ENCODE measurements at regions not wholly inside any gene's neighbourhood (a gene's known extent, or its start where the extent isn't known, plus 50 kb on each side); places are given as distances from the start of the nearest gene placed in this dataset.
A peak's percentile ranks its signal among the peaks of the same experiment; 100 is the strongest.

DNA sequence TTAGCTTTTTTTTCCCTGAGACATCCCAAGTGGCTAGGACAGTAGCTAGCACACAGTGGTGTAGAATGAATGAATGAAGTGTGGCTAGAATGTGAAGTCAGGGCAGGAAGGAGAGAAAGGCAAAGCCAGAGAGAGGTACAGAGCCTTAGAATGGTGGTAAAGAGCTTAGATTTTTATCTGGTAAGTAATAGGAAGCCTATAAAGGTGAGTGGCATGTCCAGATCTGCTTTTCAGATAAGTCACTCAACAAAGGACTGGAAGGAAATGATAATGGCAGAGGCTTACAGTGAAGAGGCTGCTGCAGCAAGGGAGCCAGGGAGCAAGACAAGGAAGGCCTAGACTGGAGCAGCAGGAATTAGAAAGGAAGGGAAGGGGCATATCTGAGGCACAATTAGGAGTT lies 96.0 kb upstream of the PRDM1 start:
- Histone ChIP-seq H3K9me3 (ENCODE audit: control insufficient read depth, low read depth, low read length) (no peaks in the 10 kb centered on the region), H3K27me3 (ENCODE audit: control insufficient read depth, insufficient read depth, low read length) (peaks cover 100% of the 10 kb centered on the region), H3K27ac (ENCODE audit: low read length) (no peak overlapping the region), H3K36me3 (ENCODE audit: control insufficient read depth, low read depth, low read length) (no peaks in the 10 kb centered on the region), H3K4me1 (ENCODE audit: control insufficient read depth, low read depth, low read length) (peaks cover 16% of the 10 kb centered on the region), H3K9ac (ENCODE audit: low read length) (no peak overlapping the region), H3K4me3 (ENCODE audit: low read length) (no peak overlapping the region)

DNA sequence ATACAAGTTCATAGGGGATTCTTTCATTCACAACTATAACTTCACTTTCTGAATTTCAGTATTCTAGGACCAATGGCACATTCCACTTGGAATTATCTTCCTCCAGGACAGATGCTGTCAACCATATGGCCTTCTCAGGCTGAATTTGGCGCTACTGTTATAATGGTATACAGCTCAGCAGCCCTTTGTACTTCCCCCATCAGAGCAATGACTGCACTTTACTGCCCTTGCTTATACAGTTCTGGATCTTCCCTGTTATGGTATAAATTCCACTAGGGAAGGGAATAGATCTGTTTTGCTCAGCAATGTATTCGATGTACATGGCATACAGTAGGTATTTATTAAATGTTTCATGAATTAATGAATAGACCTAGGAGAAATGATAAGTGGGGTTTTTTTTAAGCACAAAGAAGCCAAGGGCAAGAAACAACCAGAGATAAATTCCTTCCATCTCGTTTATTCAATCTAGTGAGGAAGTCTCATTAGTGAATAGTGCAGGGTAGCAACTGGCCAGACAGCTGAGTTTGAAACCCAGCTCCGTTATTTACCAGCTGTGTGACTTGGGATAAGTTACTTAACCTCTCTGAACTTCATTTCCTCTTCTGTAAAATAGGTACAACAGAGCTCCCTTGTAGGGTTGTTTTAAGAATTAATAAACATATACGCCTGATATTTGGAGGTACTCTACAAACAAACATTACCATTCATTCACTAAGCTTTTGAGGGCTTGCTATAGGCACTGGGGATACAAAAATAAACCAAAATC lies 97.1 kb upstream of the PRDM1 start:
- H3K4me3 ChIP-seq (ENCODE audit: low read length) = no peak overlapping the region
- no peak overlapping the region for H3K27ac ChIP-seq (ENCODE audit: low read length)
- H3K9ac ChIP-seq (ENCODE audit: low read length) = no peak overlapping the region
- peaks cover 14% of the 10 kb centered on the region for H3K4me1 ChIP-seq (ENCODE audit: control insufficient read depth, low read depth, low read length)
- H3K9me3 ChIP-seq (ENCODE audit: control insufficient read depth, low read depth, low read length) = no peaks in the 10 kb centered on the region
- no peaks in the 10 kb centered on the region for H3K36me3 ChIP-seq (ENCODE audit: control insufficient read depth, low read depth, low read length)
- H3K27me3 ChIP-seq (ENCODE audit: control insufficient read depth, insufficient read depth, low read length) = peaks cover 100% of the 10 kb centered on the region

DNA sequence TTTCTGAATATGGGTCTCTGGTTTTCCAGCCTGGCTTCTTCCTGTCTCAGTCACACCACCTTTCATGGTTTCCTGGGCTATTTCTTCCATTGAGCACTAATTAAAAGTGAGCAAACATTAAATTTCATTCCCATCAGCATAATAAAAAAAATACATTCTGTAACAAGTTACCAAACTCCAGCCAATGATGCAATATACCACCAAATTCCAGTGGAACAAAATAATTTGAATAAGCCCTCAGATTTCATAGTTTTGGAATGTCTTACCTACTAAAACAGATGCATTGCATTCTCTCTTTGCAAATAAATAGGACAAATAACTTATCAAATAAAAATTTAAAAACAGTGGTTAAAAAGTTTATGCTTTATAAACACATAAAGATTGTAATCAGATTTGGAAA lies 97.8 kb upstream of the PRDM1 start:
- Histone ChIP-seq H3K9ac (ENCODE audit: low read length) (no peak overlapping the region), H3K4me1 (ENCODE audit: control insufficient read depth, low read depth, low read length) (peaks cover 8% of the 10 kb centered on the region), H3K36me3 (ENCODE audit: control insufficient read depth, low read depth, low read length) (no peaks in the 10 kb centered on the region), H3K9me3 (ENCODE audit: control insufficient read depth, low read depth, low read length) (no peaks in the 10 kb centered on the region), H3K4me3 (ENCODE audit: low read length) (no peak overlapping the region), H3K27ac (ENCODE audit: low read length) (no peak overlapping the region), H3K27me3 (ENCODE audit: control insufficient read depth, insufficient read depth, low read length) (peaks cover 93% of the 10 kb centered on the region)

DNA sequence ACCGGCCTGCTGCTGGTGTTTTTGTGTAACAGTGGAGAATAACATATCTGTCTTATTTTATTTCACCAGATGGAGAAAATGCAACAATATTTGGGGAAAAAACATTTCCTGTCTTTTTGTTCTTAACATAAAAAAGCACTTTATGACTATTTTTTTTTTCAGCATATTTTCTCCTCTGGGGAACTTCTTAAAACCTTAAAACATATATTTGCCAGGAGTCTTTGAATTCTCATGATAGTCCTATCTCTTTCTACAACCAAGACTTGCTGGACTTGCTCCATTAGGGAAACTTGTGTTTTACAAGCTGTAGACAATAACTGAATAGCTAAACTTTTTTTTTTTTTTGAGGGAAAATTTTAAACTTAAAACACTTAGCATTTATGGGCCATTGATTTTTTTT lies 98.6 kb upstream of the PRDM1 start:
- H3K4me1 ChIP-seq (ENCODE audit: control insufficient read depth, low read depth, low read length) = no peaks in the 10 kb centered on the region
- no peak overlapping the region for H3K4me3 ChIP-seq (ENCODE audit: low read length)
- no peak overlapping the region for H3K27ac ChIP-seq (ENCODE audit: low read length)
- no peak overlapping the region for H3K9ac ChIP-seq (ENCODE audit: low read length)
- H3K9me3 ChIP-seq (ENCODE audit: control insufficient read depth, low read depth, low read length) = no peaks in the 10 kb centered on the region
- H3K27me3 ChIP-seq (ENCODE audit: control insufficient read depth, insufficient read depth, low read length) = peaks cover 85% of the 10 kb centered on the region
- no peaks in the 10 kb centered on the region for H3K36me3 ChIP-seq (ENCODE audit: control insufficient read depth, low read depth, low read length)

DNA sequence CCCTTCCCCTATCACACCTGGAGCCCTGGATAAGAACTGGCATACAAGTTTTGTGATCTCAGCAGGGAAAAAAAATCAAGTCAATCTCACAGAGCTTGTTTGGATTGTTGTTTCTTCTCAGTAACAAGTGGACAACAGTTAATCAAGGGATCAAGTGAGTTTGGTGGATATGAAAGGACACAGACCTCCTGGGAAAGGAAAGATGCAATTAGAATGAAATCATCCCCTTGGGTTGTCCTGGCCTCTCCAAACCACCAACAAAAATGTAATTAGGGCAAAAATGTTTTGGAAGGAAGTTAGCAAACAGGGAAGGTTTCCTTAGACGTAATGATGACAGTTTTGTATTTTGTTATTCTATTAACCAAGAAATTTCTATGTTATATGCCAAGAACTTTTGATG lies 99.1 kb upstream of the PRDM1 start:
- Histone ChIP-seq H3K9ac (ENCODE audit: low read length) (no peak overlapping the region), H3K27ac (ENCODE audit: low read length) (no peak overlapping the region), H3K4me3 (ENCODE audit: low read length) (peak overlapping the region; percentile 55), H3K36me3 (ENCODE audit: control insufficient read depth, low read depth, low read length) (no peaks in the 10 kb centered on the region), H3K9me3 (ENCODE audit: control insufficient read depth, low read depth, low read length) (no peaks in the 10 kb centered on the region), H3K4me1 (ENCODE audit: control insufficient read depth, low read depth, low read length) (no peaks in the 10 kb centered on the region), H3K27me3 (ENCODE audit: control insufficient read depth, insufficient read depth, low read length) (peaks cover 80% of the 10 kb centered on the region)

DNA sequence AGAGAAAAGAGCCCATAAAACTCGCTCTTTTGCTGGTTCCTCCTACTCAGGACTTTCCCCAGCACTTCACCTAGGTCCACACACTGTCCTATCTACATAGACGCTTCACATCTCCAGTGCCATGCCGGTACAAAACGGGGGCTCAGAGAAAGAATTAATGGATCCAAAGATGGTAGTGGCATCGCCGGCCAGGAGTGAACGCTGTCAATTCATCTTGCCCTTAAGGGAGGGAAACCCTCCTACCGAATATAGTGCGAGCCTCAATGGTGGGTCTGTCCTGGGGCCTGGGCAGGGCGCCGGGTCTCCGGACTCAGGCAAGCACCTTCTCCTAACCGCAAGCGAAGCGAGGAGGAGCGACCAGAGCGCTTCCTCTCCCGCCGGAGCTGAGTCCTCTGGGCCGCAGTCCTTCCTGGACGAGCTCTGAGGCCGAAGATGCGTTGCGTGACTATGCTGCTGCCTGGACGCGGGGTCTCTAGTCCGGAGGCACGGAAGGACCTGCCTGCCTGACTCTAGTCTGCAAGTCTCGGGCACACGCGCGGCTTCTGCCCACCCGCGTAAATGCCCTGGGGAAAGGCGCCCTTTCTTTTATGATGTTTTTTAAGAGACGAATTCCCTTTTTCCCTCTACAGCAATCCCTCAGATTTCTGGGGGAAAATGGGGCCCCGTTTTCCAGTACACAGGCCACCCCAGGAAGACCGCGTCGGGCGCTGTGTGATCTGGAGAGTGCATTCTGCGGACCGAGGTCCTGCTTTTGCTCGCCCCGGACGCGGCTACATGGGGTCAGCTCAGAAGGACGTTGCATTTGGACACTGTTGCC lies 100.1 kb upstream of the PRDM1 start:
- Histone ChIP-seq H3K9me3 (ENCODE audit: control insufficient read depth, low read depth, low read length) (no peaks in the 10 kb centered on the region), H3K36me3 (ENCODE audit: control insufficient read depth, low read depth, low read length) (no peaks in the 10 kb centered on the region), H3K9ac (ENCODE audit: low read length) (no peak overlapping the region), H3K4me1 (ENCODE audit: control insufficient read depth, low read depth, low read length) (no peaks in the 10 kb centered on the region), H3K4me3 (ENCODE audit: low read length) (peak overlapping the region; percentile 55), H3K27ac (ENCODE audit: low read length) (no peak overlapping the region), H3K27me3 (ENCODE audit: control insufficient read depth, insufficient read depth, low read length) (peaks cover 70% of the 10 kb centered on the region)

DNA sequence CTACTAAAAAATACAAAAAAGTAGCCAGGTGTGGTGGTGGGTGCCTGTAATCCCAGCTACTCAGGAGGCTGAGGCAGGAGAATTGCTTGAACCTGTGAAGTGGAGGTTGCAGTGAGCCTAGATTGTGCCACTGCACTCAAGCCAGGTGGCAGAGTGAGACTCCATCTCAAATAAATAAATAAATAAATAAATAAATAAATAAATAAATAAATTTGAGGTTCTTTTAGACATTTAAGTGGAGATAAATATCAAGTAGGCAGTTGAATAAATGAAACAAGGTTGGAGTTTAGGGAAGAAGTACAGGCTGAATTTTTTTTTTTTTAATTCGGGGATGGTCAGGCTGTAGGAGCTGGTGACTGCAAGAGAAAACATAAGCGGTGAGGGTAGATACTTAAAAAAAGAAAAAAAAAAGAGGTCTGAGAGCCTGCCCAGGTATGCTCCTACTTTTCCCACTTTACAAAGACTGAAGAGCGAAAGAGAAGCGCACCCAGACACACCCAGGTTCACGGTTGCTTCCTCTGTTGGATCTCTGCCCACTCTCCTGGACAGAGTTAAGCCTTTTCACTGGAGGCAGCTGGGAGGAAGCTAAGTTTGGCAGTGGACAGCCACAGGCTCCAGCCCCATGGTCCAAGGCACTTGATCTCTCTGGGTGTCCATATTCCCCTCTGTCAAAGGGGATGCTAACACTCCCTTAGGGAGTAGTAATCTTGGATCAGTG lies 100.9 kb upstream of the PRDM1 start:
- H3K9me3 ChIP-seq (ENCODE audit: control insufficient read depth, low read depth, low read length) = no peaks in the 10 kb centered on the region
- no peaks in the 10 kb centered on the region for H3K36me3 ChIP-seq (ENCODE audit: control insufficient read depth, low read depth, low read length)
- H3K4me3 ChIP-seq (ENCODE audit: low read length) = peak overlapping the region; percentile 55
- H3K27me3 ChIP-seq (ENCODE audit: control insufficient read depth, insufficient read depth, low read length) = peaks cover 63% of the 10 kb centered on the region
- H3K9ac ChIP-seq (ENCODE audit: low read length) = no peak overlapping the region
- H3K27ac ChIP-seq (ENCODE audit: low read length) = no peak overlapping the region
- H3K4me1 ChIP-seq (ENCODE audit: control insufficient read depth, low read depth, low read length) = no peaks in the 10 kb centered on the region

DNA sequence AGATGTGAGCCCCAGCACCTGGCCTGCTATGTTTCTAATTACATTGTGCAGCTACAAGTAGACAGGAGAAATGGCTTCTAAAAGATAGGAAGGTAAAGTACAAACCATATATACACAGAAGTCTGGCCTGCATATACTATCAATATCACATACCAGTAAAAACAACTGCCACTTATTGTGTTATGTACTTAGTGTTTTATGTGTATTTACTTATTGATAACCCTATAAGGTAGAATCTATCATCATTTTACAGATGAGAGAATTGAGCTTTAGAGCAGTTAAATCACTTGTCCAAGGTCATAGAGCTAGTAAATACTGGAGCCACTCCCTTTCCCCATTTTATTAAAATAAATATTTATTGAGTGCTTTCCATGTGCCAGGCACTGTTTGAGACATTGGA lies 102.4 kb upstream of the PRDM1 start:
- H3K9me3 ChIP-seq (ENCODE audit: control insufficient read depth, low read depth, low read length) = no peaks in the 10 kb centered on the region
- H3K4me3 ChIP-seq (ENCODE audit: low read length) = no peak overlapping the region
- H3K27ac ChIP-seq (ENCODE audit: low read length) = no peak overlapping the region
- H3K9ac ChIP-seq (ENCODE audit: low read length) = no peak overlapping the region
- no peaks in the 10 kb centered on the region for H3K4me1 ChIP-seq (ENCODE audit: control insufficient read depth, low read depth, low read length)
- peaks cover 48% of the 10 kb centered on the region for H3K27me3 ChIP-seq (ENCODE audit: control insufficient read depth, insufficient read depth, low read length)
- no peaks in the 10 kb centered on the region for H3K36me3 ChIP-seq (ENCODE audit: control insufficient read depth, low read depth, low read length)

DNA sequence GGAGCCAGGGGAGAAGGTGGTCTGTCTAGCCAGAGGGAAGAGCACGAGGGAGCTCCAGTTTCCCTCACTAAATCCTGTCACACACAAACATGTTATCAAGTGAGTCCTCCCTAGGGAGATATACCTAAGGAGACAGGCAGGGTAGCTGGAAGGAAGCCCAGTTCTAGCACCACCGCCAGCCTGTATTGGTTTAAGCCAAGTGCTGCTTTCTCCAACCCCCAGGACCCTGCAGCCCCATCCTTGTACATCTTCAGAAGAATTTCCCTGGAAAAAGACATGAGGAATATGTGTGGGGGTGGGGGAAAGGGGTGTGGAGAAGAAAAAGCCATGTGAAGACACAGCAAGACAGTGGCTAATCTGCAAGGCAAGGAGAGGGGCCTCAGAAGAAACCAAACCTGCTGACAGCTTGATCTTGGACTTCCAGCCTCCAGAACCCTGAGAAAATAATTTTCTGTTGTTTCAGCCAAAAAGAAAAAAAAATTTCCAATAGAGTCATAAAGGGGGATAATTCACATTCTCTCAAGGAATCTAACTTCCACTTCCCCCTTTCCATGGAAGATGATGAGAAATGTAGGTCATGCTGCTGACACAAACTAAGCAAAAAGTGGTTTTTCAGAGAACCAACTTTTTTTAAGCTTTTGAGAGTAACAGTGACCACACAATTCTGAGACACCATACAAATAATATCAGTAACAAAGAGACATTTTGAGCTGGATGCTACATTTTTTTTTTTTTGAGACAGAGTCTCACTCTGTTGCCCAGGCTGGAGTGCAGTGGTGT lies 103.2 kb upstream of the PRDM1 start:
- H3K27me3 ChIP-seq (ENCODE audit: control insufficient read depth, insufficient read depth, low read length) = peaks cover 40% of the 10 kb centered on the region
- H3K4me3 ChIP-seq (ENCODE audit: low read length) = no peak overlapping the region
- no peaks in the 10 kb centered on the region for H3K36me3 ChIP-seq (ENCODE audit: control insufficient read depth, low read depth, low read length)
- no peak overlapping the region for H3K9ac ChIP-seq (ENCODE audit: low read length)
- no peaks in the 10 kb centered on the region for H3K4me1 ChIP-seq (ENCODE audit: control insufficient read depth, low read depth, low read length)
- no peaks in the 10 kb centered on the region for H3K9me3 ChIP-seq (ENCODE audit: control insufficient read depth, low read depth, low read length)
- H3K27ac ChIP-seq (ENCODE audit: low read length) = no peak overlapping the region

DNA sequence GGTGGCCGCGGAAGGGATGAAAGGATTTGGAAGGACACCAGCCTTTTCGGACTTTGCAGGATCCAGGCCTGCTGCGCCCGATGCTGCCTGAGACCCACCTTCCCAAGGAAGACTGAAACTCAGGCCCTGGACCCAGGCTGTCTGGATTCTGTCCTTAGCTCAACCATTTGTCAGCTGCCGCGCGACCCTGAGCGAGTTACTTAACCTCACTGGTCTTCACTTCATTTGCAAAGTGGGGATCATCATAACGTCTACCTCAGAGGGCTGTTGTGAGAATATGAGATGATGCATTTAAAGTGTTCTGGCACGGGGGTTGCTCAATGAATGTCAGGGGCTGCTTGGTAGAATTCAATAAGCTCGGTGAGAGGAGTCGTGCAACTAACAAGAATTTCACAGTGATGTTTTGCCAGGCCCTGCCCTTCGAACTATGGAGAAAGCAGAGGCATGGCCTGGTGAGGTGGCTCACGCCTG lies 104.2 kb upstream of the PRDM1 start:
- H3K27me3 ChIP-seq (ENCODE audit: control insufficient read depth, insufficient read depth, low read length) = peaks cover 29% of the 10 kb centered on the region
- no peak overlapping the region for H3K27ac ChIP-seq (ENCODE audit: low read length)
- no peak overlapping the region for H3K4me3 ChIP-seq (ENCODE audit: low read length)
- H3K36me3 ChIP-seq (ENCODE audit: control insufficient read depth, low read depth, low read length) = no peaks in the 10 kb centered on the region
- H3K9ac ChIP-seq (ENCODE audit: low read length) = no peak overlapping the region
- H3K4me1 ChIP-seq (ENCODE audit: control insufficient read depth, low read depth, low read length) = no peaks in the 10 kb centered on the region
- H3K9me3 ChIP-seq (ENCODE audit: control insufficient read depth, low read depth, low read length) = no peaks in the 10 kb centered on the region
